Fibroblast of lung (primary cell): ENCODE measurements at regions not wholly inside any gene's neighbourhood (a gene's known extent, or its start where the extent isn't known, plus 50 kb on each side); places are given as distances from the start of the nearest gene placed in this dataset.
A peak's percentile ranks its signal among the peaks of the same experiment; 100 is the strongest.

Experiments
- DNase-seq, 2 donors: peaks; one replicate each; pipeline versions ENCODE4 v3.0.0 to v3.0.0-alpha.2; 2010; ENCODE audit warnings: low read depth in 2 of 2
- H2AFZ ChIP-seq: 2 replicates; pipeline ENCODE4 v1.5.1; 2012; ENCODE audit warnings: low read length, control low read depth, inconsistent platforms
- H3K27ac ChIP-seq: 2 replicates; pipeline ENCODE4 v1.5.1; 2011; ENCODE audit warnings: low read length, control low read depth; ENCODE audit not compliant: insufficient read depth
- H3K27me3 ChIP-seq: 2 replicates; pipeline ENCODE4 v1.5.1; 2011; ENCODE audit warnings: mild to moderate bottlenecking, low read length; ENCODE audit not compliant: control insufficient read depth, insufficient read depth
- H3K36me3 ChIP-seq: 2 replicates; pipeline ENCODE4 v1.5.1; 2011; ENCODE audit warnings: low read length; ENCODE audit not compliant: control insufficient read depth, insufficient read depth
- H3K4me1 ChIP-seq: 2 replicates; pipeline ENCODE4 v1.5.1; 2011; ENCODE audit warnings: low read length; ENCODE audit not compliant: control insufficient read depth, insufficient read depth; ENCODE audit errors: extremely low read depth
- H3K4me2 ChIP-seq: 2 replicates; pipeline ENCODE4 v1.5.1; 2011; ENCODE audit warnings: low read length, control low read depth; ENCODE audit not compliant: insufficient read depth; ENCODE audit errors: extremely low read depth
- H3K4me3 ChIP-seq, 4 experiments: fragments of 200-600 bp in 1 of 4; sonication (generic) in 1 of 4; replicated peaks in 1 of 4; 2 replicates each; pipeline ENCODE4 v1.5.1; 2011 to 2016; ENCODE audit warnings: low read length in 4 of 4, low read depth in 3 of 4, mild to moderate bottlenecking in 3 of 4, control low read depth in 2 of 4, inconsistent platforms in 1 of 4, mixed read lengths in 1 of 4; ENCODE audit not compliant: insufficient read depth in 1 of 4; ENCODE audit errors: control extremely low read depth in 1 of 4
- H3K79me2 ChIP-seq: 2 replicates; pipeline ENCODE4 v1.5.1; 2012; ENCODE audit warnings: mild to moderate bottlenecking, low read length, inconsistent platforms; ENCODE audit not compliant: control insufficient read depth, insufficient read depth
- H3K9ac ChIP-seq: 2 replicates; pipeline ENCODE4 v1.5.1; 2011; ENCODE audit warnings: mild to moderate bottlenecking, low read length, control low read depth; ENCODE audit not compliant: insufficient read depth
- H3K9me3 ChIP-seq: 2 replicates; pipeline ENCODE4 v1.5.1; 2012; ENCODE audit warnings: low read depth, low read length; ENCODE audit not compliant: control insufficient read depth, insufficient read depth
- H4K20me1 ChIP-seq: 2 replicates; pipeline ENCODE4 v1.5.1; 2011; ENCODE audit warnings: low read length; ENCODE audit not compliant: control insufficient read depth, insufficient read depth; ENCODE audit errors: extremely low read depth
- EZH2 ChIP-seq: IDR thresholded peaks from 2 replicates; pipeline ENCODE4 v1.5.1; 2012; ENCODE audit warnings: low read length, control low read depth, mild to moderate bottlenecking; ENCODE audit errors: missing control alignments
- TF ChIP-seq, protein P1 (sequence below), 2 donors: IDR thresholded peaks in 1 of 2; conservative IDR thresholded peaks in 1 of 2; 1 replicate in 1 of 2; 2 replicates in 1 of 2; pipeline ENCODE4 v1.5.1; 2011 to 2012; ENCODE audit warnings: low read length in 2 of 2, control low read depth in 1 of 2, inconsistent platforms in 1 of 2, low read depth in 1 of 2, mild to moderate bottlenecking in 1 of 2

DNA sequence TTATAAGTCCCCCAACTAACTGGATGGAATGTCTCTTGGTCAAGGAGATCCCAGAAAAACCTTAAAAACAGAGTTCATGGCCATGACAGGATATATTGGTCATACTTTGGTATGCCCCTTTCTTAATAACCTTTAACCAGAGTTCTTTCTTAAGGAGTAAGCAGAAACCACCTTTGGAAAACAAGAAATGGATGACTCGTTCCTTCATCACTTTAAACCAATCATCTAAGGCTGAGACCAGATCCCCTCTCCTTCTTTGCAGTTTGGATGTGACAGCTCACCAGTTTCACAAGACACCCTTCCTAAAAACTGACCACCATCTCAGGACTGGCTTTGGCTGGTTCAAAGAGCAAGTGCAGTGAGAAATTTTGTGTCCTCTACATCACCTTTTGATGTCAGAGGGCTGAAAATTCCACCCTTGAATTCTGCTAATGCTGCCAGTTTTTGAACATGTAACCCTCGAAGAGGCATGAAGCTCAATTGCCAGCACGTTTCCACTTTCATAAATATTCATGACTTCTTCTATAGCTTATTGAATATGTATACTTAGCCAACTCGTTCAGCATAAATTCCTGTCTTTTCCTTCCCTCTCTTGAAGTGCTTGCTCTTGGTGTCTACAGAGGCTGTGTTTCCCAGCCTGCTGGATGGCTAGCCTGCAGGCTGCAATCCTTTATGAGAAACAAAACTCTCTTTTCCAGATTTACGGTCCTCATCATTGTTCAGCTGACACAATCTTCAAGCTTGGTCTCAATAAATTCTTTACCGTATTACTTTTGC, 1323.5 kb upstream of the TMEFF2 start:
- Histone ChIP-seq H4K20me1 (no peaks in the 10 kb centered on the region), H3K36me3 (no peaks in the 10 kb centered on the region), H3K9ac (no peak overlapping the region), H3K27ac (no peak overlapping the region), H3K4me2 (no peak overlapping the region), H3K4me1 (no peaks in the 10 kb centered on the region), H2AFZ (no peak overlapping the region), H3K79me2 (no peaks in the 10 kb centered on the region), H3K4me3 (no peak overlapping the region), H3K9me3 (no peaks in the 10 kb centered on the region), H3K27me3 (no peaks in the 10 kb centered on the region)
- peak; percentile 1 to 93 for DNase-seq
- TF ChIP-seq EZH2 = no peak
- TF ChIP-seq, protein P1, sequence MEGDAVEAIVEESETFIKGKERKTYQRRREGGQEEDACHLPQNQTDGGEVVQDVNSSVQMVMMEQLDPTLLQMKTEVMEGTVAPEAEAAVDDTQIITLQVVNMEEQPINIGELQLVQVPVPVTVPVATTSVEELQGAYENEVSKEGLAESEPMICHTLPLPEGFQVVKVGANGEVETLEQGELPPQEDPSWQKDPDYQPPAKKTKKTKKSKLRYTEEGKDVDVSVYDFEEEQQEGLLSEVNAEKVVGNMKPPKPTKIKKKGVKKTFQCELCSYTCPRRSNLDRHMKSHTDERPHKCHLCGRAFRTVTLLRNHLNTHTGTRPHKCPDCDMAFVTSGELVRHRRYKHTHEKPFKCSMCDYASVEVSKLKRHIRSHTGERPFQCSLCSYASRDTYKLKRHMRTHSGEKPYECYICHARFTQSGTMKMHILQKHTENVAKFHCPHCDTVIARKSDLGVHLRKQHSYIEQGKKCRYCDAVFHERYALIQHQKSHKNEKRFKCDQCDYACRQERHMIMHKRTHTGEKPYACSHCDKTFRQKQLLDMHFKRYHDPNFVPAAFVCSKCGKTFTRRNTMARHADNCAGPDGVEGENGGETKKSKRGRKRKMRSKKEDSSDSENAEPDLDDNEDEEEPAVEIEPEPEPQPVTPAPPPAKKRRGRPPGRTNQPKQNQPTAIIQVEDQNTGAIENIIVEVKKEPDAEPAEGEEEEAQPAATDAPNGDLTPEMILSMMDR (conservative IDR thresholded peaks at IDR 0.05 in 1 of 2, IDR thresholded peaks at IDR 0.05 in 1 of 2; ENCODE audit: low read depth in 1 of 2, low read length in 2 of 2) = no peak

GRCh38 chr2:193517615-193518014, 1322.9 kb upstream of the TMEFF2 start:
- Histone ChIP-seq H3K27ac (no peak overlapping the region), H3K9me3 (no peaks in the 10 kb centered on the region), H3K27me3 (no peaks in the 10 kb centered on the region), H3K4me2 (no peak overlapping the region), H3K36me3 (no peaks in the 10 kb centered on the region), H3K79me2 (no peaks in the 10 kb centered on the region), H2AFZ (no peak overlapping the region), H4K20me1 (no peaks in the 10 kb centered on the region), H3K9ac (no peak overlapping the region), H3K4me3 (no peak overlapping the region), H3K4me1 (no peaks in the 10 kb centered on the region)
- TF ChIP-seq EZH2 = no peak
- TF ChIP-seq, protein P1 (conservative IDR thresholded peaks at IDR 0.05 in 1 of 2, IDR thresholded peaks at IDR 0.05 in 1 of 2; ENCODE audit: low read depth in 1 of 2, low read length in 2 of 2) = no peak
- DNase-seq = peak in 1 of 2 donors; percentile 76

DNA sequence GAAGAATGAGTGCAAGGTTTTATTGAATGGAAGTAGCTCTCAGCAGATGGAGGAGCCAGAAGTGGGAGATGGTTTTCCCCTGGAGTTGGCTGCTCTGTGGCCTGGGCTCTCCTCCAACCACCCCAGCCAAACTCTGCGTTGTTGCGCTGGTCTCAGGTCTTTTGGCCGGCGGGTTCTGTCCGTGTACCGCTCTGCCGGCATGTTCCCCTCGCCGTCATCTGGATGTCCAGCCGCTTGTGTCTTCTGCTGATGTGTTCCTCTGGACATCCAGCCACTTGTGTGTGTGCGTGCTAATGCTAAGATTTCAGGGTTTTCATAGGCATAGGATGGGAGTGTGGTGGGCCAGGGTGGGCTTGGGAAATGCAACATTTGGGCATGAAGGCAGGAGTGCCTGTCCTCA, 1311.3 kb upstream of the TMEFF2 start:
- Histone ChIP-seq H3K9me3 (no peaks in the 10 kb centered on the region), H3K36me3 (no peaks in the 10 kb centered on the region), H3K79me2 (no peaks in the 10 kb centered on the region), H2AFZ (no peak overlapping the region), H3K27ac (no peak overlapping the region), H4K20me1 (no peaks in the 10 kb centered on the region), H3K4me2 (no peak overlapping the region), H3K27me3 (no peaks in the 10 kb centered on the region), H3K9ac (no peak overlapping the region), H3K4me1 (no peaks in the 10 kb centered on the region), H3K4me3 (no peak overlapping the region)
- no peak for DNase-seq
- TF ChIP-seq EZH2 = no peak
- TF ChIP-seq, protein P1 (conservative IDR thresholded peaks at IDR 0.05 in 1 of 2, IDR thresholded peaks at IDR 0.05 in 1 of 2; ENCODE audit: low read depth in 1 of 2, low read length in 2 of 2) = no peak
